ENCODE measurements at regions not wholly inside any gene's neighbourhood (a gene's known extent, or its start where the extent isn't known, plus 50 kb on each side); places are given as distances from the start of the nearest gene placed in this dataset.

- 70% methylated on average over 10 of the region's 10 CpGs for WGBS
- Histone ChIP-seq H3K4me3 (ENCODE audit: low read depth in 1 of 3, low read length in 3 of 3) (no peak overlapping the region), H3K36me3 (ENCODE audit: control insufficient read depth in 4 of 4, insufficient read depth in 3 of 4, low read depth in 1 of 4, low read length in 3 of 4) (no peaks in the 10 kb centered on the region), H3K27me3 (ENCODE audit: control insufficient read depth in 4 of 4, insufficient read depth in 4 of 4, low read length in 3 of 4) (no peaks in the 10 kb centered on the region), H3K27ac (ENCODE audit: low read depth in 1 of 2, low read length in 2 of 2) (no peak overlapping the region), H3K4me1 (ENCODE audit: control insufficient read depth in 4 of 4, insufficient read depth in 4 of 4, low read length in 3 of 4) (no peaks in the 10 kb centered on the region), H3K9me3 (ENCODE audit: control insufficient read depth in 4 of 4, low read length in 3 of 4) (peaks cover 0 to 15% (median 2%) of the 10 kb centered on the region in 4 donors), H3K9ac (ENCODE audit: low read depth in 1 of 2, low read length in 2 of 2) (no peak overlapping the region)
- DNase-seq (ENCODE audit: low spot score): no peak
- TF ChIP-seq SP1 (IDR thresholded peaks at IDR 0.05): no peak
- no peak for TF ChIP-seq EGR1 (IDR thresholded peaks at IDR 0.05; ENCODE audit: low read depth in 2 of 2)
- TF ChIP-seq, protein P1, sequence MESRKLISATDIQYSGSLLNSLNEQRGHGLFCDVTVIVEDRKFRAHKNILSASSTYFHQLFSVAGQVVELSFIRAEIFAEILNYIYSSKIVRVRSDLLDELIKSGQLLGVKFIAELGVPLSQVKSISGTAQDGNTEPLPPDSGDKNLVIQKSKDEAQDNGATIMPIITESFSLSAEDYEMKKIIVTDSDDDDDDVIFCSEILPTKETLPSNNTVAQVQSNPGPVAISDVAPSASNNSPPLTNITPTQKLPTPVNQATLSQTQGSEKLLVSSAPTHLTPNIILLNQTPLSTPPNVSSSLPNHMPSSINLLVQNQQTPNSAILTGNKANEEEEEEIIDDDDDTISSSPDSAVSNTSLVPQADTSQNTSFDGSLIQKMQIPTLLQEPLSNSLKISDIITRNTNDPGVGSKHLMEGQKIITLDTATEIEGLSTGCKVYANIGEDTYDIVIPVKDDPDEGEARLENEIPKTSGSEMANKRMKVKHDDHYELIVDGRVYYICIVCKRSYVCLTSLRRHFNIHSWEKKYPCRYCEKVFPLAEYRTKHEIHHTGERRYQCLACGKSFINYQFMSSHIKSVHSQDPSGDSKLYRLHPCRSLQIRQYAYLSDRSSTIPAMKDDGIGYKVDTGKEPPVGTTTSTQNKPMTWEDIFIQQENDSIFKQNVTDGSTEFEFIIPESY (IDR thresholded peaks at IDR 0.05): no peak
- TF ChIP-seq HNF4A (conservative IDR thresholded peaks at IDR 0.05): no peak
- no peak for TF ChIP-seq FOXA2 (IDR thresholded peaks at IDR 0.05)
- TF ChIP-seq GABPA (IDR thresholded peaks at IDR 0.05 in 1 of 2, conservative IDR thresholded peaks at IDR 0.05 in 1 of 2): no peak
- TF ChIP-seq JUND (IDR thresholded peaks at IDR 0.05): no peak
- TF ChIP-seq, protein P2, sequence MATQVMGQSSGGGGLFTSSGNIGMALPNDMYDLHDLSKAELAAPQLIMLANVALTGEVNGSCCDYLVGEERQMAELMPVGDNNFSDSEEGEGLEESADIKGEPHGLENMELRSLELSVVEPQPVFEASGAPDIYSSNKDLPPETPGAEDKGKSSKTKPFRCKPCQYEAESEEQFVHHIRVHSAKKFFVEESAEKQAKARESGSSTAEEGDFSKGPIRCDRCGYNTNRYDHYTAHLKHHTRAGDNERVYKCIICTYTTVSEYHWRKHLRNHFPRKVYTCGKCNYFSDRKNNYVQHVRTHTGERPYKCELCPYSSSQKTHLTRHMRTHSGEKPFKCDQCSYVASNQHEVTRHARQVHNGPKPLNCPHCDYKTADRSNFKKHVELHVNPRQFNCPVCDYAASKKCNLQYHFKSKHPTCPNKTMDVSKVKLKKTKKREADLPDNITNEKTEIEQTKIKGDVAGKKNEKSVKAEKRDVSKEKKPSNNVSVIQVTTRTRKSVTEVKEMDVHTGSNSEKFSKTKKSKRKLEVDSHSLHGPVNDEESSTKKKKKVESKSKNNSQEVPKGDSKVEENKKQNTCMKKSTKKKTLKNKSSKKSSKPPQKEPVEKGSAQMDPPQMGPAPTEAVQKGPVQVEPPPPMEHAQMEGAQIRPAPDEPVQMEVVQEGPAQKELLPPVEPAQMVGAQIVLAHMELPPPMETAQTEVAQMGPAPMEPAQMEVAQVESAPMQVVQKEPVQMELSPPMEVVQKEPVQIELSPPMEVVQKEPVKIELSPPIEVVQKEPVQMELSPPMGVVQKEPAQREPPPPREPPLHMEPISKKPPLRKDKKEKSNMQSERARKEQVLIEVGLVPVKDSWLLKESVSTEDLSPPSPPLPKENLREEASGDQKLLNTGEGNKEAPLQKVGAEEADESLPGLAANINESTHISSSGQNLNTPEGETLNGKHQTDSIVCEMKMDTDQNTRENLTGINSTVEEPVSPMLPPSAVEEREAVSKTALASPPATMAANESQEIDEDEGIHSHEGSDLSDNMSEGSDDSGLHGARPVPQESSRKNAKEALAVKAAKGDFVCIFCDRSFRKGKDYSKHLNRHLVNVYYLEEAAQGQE (IDR thresholded peaks at IDR 0.05): no peak
- TF ChIP-seq ATF3 (IDR thresholded peaks at IDR 0.05): no peak
- TF ChIP-seq NR2F2 (IDR thresholded peaks at IDR 0.05): no peak
- no peak for TF ChIP-seq MAX (IDR thresholded peaks at IDR 0.05)
- no peak for TF ChIP-seq RXRA (IDR thresholded peaks at IDR 0.05)
- TF ChIP-seq HNF4G (IDR thresholded peaks at IDR 0.05): no peak
Measured at GRCh38 chr4:26086621-26087441, 172.8 kb downstream of the SMIM20 start.

- Histone ChIP-seq H3K27ac (ENCODE audit: low read depth in 1 of 2, low read length in 2 of 2) (no peak overlapping the region), H3K4me1 (ENCODE audit: control insufficient read depth in 4 of 4, insufficient read depth in 4 of 4, low read length in 3 of 4) (no peaks in the 10 kb centered on the region), H3K4me3 (ENCODE audit: low read depth in 1 of 3, low read length in 3 of 3) (no peak overlapping the region), H3K36me3 (ENCODE audit: control insufficient read depth in 4 of 4, insufficient read depth in 3 of 4, low read depth in 1 of 4, low read length in 3 of 4) (no peaks in the 10 kb centered on the region), H3K9me3 (ENCODE audit: control insufficient read depth in 4 of 4, low read length in 3 of 4) (peaks cover 0 to 15% (median 2%) of the 10 kb centered on the region in 4 donors), H3K9ac (ENCODE audit: low read depth in 1 of 2, low read length in 2 of 2) (no peak overlapping the region), H3K27me3 (ENCODE audit: control insufficient read depth in 4 of 4, insufficient read depth in 4 of 4, low read length in 3 of 4) (no peaks in the 10 kb centered on the region)
- 64% methylated on average over 4 of the region's 4 CpGs for WGBS
- no peak for DNase-seq (ENCODE audit: low spot score)
- TF ChIP-seq GABPA (IDR thresholded peaks at IDR 0.05 in 1 of 2, conservative IDR thresholded peaks at IDR 0.05 in 1 of 2): no peak
- TF ChIP-seq NR2F2 (IDR thresholded peaks at IDR 0.05): no peak
- TF ChIP-seq, protein P2 (IDR thresholded peaks at IDR 0.05): no peak
- no peak for TF ChIP-seq CTCF (IDR thresholded peaks at IDR 0.05; ENCODE audit: low read depth, low read length, missing input control)
Measured at GRCh38 chr4:26088433-26088928, 174.5 kb downstream of the SMIM20 start.

All from liver (tissue), 8 donors.